ENCODE measurements at regions not wholly inside any gene's neighbourhood (a gene's known extent, or its start where the extent isn't known, plus 50 kb on each side); places are given as distances from the start of the nearest gene placed in this dataset.

DNA sequence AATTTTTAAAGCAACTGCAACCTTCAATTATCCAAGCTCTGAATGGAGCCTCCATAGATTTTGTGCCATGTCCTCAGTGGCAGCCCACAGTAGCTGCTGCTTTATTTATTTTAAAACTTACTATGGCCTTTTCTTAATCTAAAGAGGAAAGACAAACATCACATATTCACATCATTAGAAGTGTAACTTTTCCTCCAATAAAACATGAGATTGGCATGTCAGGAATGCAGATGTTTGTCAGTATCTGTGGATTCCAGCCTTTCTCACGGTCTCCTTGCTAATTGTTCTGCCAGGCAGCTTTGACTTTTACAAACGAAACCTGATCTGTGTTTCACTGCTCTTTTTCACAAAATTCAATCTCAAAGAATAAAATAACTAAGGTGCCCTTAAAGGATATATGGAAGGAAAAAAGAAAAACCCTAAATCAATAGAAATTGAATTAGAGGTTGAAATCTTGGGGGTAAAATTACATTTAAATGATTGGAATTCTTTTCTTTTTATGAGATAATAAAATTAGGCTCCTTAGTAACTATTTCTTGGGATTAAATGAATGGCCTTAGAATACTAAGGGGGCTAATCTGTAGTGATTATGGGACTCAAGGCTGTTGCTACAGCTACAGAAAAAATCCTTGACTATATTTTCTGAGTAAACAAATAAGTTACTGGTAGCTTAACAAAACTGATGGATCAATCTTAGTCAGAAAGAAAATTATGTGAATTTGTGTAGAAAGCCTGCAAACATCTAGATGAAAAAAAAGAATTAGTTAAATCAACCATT, 151.3 kb downstream of the RTL9 start:
- no peaks in the 10 kb centered on the region for H3K9me3 ChIP-seq (ENCODE audit: low read length)
- no peak overlapping the region for H3K4me2 ChIP-seq (ENCODE audit: low read length)

DNA sequence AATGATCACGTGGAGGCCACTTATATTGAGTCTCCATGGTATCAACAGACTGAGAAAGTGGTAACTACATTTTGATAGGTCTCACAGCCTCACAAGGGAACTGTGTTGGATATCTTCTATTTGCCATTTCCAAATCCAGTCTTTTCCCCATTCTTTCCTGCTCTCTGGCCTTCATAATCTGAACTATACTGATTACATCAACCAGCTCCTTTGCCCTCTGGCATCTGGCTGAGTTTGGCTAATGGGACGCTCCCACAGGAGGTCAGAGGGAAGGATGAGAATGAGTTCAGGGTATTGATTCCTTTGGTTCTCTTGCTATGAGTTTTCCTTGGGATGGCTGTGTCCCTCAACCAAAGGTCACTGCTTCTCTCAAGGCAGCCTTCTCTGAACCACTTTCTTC, 152.6 kb downstream of the RTL9 start:
- Histone ChIP-seq H3F3A (ENCODE audit: insufficient read depth, low read length, poor library complexity, severe bottlenecking) (no peaks in the 10 kb centered on the region), H3K9me3 (ENCODE audit: low read length) (no peaks in the 10 kb centered on the region), H4K20me1 (ENCODE audit: insufficient read depth) (no peaks in the 10 kb centered on the region), H3K9ac (ENCODE audit: low read length) (no peak overlapping the region), H3K4me2 (ENCODE audit: low read length) (no peak overlapping the region), H2AFZ (ENCODE audit: low read depth, low read length) (no peak overlapping the region), H3K27ac (ENCODE audit: low read length) (no peak overlapping the region), H3K9me2 (ENCODE audit: insufficient read depth, low read length) (no peaks in the 10 kb centered on the region), H3K36me3 (ENCODE audit: insufficient read depth, low read length) (no peaks in the 10 kb centered on the region), H3K79me2 (replicated peaks; ENCODE audit: insufficient read depth, low read length) (no peaks in the 10 kb centered on the region), H3K4me3 (ENCODE audit: low read length) (no peak overlapping the region), H3K27me3 (ENCODE audit: insufficient read depth, low read depth, low read length) (no peaks in the 10 kb centered on the region)
- TF ChIP-seq, protein P1, sequence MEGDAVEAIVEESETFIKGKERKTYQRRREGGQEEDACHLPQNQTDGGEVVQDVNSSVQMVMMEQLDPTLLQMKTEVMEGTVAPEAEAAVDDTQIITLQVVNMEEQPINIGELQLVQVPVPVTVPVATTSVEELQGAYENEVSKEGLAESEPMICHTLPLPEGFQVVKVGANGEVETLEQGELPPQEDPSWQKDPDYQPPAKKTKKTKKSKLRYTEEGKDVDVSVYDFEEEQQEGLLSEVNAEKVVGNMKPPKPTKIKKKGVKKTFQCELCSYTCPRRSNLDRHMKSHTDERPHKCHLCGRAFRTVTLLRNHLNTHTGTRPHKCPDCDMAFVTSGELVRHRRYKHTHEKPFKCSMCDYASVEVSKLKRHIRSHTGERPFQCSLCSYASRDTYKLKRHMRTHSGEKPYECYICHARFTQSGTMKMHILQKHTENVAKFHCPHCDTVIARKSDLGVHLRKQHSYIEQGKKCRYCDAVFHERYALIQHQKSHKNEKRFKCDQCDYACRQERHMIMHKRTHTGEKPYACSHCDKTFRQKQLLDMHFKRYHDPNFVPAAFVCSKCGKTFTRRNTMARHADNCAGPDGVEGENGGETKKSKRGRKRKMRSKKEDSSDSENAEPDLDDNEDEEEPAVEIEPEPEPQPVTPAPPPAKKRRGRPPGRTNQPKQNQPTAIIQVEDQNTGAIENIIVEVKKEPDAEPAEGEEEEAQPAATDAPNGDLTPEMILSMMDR (IDR thresholded peaks at IDR 0.05; ENCODE audit: poor library complexity, severe bottlenecking) = no peak
- TF ChIP-seq TAF1 (IDR thresholded peaks at IDR 0.05; ENCODE audit: low read depth) (no peak), EZH2 (IDR thresholded peaks at IDR 0.05; ENCODE audit: borderline replicate concordance, insufficient read depth, low read length, poor library complexity, severe bottlenecking) (no peak), MXI1 (conservative IDR thresholded peaks at IDR 0.05; ENCODE audit: poor library complexity, severe bottlenecking) (no peak), EP300 (conservative IDR thresholded peaks at IDR 0.05; ENCODE audit: poor library complexity, severe bottlenecking) (no peak), POLR2AphosphoS5 (IDR thresholded peaks at IDR 0.05) (no peak), SMC3 (conservative IDR thresholded peaks at IDR 0.05; ENCODE audit: poor library complexity) (no peak), RAD21 (conservative IDR thresholded peaks at IDR 0.05) (no peak)
- TF ChIP-seq, protein P2, sequence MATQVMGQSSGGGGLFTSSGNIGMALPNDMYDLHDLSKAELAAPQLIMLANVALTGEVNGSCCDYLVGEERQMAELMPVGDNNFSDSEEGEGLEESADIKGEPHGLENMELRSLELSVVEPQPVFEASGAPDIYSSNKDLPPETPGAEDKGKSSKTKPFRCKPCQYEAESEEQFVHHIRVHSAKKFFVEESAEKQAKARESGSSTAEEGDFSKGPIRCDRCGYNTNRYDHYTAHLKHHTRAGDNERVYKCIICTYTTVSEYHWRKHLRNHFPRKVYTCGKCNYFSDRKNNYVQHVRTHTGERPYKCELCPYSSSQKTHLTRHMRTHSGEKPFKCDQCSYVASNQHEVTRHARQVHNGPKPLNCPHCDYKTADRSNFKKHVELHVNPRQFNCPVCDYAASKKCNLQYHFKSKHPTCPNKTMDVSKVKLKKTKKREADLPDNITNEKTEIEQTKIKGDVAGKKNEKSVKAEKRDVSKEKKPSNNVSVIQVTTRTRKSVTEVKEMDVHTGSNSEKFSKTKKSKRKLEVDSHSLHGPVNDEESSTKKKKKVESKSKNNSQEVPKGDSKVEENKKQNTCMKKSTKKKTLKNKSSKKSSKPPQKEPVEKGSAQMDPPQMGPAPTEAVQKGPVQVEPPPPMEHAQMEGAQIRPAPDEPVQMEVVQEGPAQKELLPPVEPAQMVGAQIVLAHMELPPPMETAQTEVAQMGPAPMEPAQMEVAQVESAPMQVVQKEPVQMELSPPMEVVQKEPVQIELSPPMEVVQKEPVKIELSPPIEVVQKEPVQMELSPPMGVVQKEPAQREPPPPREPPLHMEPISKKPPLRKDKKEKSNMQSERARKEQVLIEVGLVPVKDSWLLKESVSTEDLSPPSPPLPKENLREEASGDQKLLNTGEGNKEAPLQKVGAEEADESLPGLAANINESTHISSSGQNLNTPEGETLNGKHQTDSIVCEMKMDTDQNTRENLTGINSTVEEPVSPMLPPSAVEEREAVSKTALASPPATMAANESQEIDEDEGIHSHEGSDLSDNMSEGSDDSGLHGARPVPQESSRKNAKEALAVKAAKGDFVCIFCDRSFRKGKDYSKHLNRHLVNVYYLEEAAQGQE (IDR thresholded peaks at IDR 0.05; ENCODE audit: borderline replicate concordance) = no peak

More for the DNA sequence above, 151.3 kb downstream of the RTL9 start:
- Histone ChIP-seq H3F3A (ENCODE audit: insufficient read depth, low read length, poor library complexity, severe bottlenecking) (no peaks in the 10 kb centered on the region), H4K20me1 (ENCODE audit: insufficient read depth) (no peaks in the 10 kb centered on the region), H3K36me3 (ENCODE audit: insufficient read depth, low read length) (no peaks in the 10 kb centered on the region), H3K4me3 (ENCODE audit: low read length) (no peak overlapping the region), H3K27ac (ENCODE audit: low read length) (no peak overlapping the region), H3K9me2 (ENCODE audit: insufficient read depth, low read length) (no peaks in the 10 kb centered on the region), H3K27me3 (ENCODE audit: insufficient read depth, low read depth, low read length) (no peaks in the 10 kb centered on the region), H3K79me2 (replicated peaks; ENCODE audit: insufficient read depth, low read length) (no peaks in the 10 kb centered on the region), H3K9ac (ENCODE audit: low read length) (no peak overlapping the region), H2AFZ (ENCODE audit: low read depth, low read length) (no peak overlapping the region)
- no peak for TF ChIP-seq POLR2AphosphoS5 (IDR thresholded peaks at IDR 0.05)
- no peak for TF ChIP-seq RAD21 (conservative IDR thresholded peaks at IDR 0.05)
- no peak for TF ChIP-seq EP300 (conservative IDR thresholded peaks at IDR 0.05; ENCODE audit: poor library complexity, severe bottlenecking)
- TF ChIP-seq TAF1 (IDR thresholded peaks at IDR 0.05; ENCODE audit: low read depth) = no peak

Measured in neural cell (in vitro differentiated cells).